ENCODE measurements at regions not wholly inside any gene's neighbourhood (a gene's known extent, or its start where the extent isn't known, plus 50 kb on each side); places are given as distances from the start of the nearest gene placed in this dataset.

DNA sequence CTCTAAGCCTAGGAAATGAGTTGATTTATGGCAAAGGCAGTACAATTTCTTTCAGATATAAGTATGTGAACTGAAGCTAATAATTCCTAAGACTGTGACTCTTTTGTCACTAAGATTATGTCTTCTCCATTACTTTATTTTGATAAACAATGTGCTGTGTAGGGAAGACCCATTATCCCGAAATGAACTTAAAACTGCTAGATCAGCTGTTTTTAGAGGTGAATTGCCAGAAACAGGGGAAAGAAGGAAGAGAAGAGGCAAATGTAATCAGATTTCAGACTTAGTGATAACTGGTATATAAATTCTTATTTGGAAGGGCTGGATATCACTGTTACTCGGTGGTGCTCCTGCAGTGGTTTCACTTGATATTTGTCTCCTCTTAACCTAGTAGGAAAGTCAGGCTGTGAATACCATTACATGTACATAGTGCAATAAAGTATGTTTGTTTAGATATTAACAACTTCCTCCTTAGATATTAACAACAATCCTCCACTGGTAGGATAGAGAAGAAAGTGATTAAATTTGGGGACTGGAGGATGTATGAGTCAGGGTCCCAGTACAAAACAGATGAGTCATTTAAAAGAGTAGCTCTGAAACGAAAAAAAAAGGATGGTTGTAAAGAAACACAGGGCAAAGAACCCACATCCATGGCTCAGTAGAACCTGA, 338.5 kb upstream of the KCNH8 start:
- TF ChIP-seq CTCF (IDR thresholded peaks at IDR 0.05) (no peak), EZH2 (IDR thresholded peaks at IDR 0.05) (no peak)

Data from neural progenitor cell (in vitro differentiated cells).